IMR-90 (cell line): ENCODE measurements at regions not wholly inside any gene's neighbourhood (a gene's known extent, or its start where the extent isn't known, plus 50 kb on each side); places are given as distances from the start of the nearest gene placed in this dataset.
A peak's percentile ranks its signal among the peaks of the same experiment; 100 is the strongest.

ENCODE experiments used
- ATAC-seq: fragments of 200-7000 bp; cut with Tn5 transposase; 2 replicates; pipeline ENCODE4 v1.9.1; 2020; ENCODE audit warnings: low read depth, mild to moderate bottlenecking, moderate library complexity
- BruUV-seq: library from RNA; stranded (reverse); fragments of 400-500 nt; replicated peaks from 2 replicates; lab custom pipeline; 2021; lab: Mats Ljungman, UMichigan
- CTCF ChIA-PET: fragments of 300-600 bp; formaldehyde crosslinking; extraction: SDS; loops from one replicate; lab custom pipeline; 2021; ENCODE audit warnings: antibody characterized with exemption; lab: Yijun Ruan, JAX
- POLR2A ChIA-PET: fragments of 300-600 bp; sonication (Branson Sonifier 250); formaldehyde crosslinking; loops from one replicate; lab custom pipeline; 2022; ENCODE audit warnings: antibody characterized with exemption; ENCODE audit not compliant: unreplicated experiment; lab: Charles Lee
- DNase-seq: peaks from one replicate; pipeline ENCODE4 v3.0.0; 2013
- H2AFZ ChIP-seq: replicated peaks from 2 replicates; pipeline ENCODE3; 2013; ENCODE audit warnings: low read length, mild to moderate bottlenecking; ENCODE audit not compliant: poor library complexity
- H2AK5ac ChIP-seq: 2 replicates; pipeline ENCODE4 v1.6.1; 2013; ENCODE audit warnings: low read depth, low read length, inconsistent platforms
- H2AK9ac ChIP-seq: replicated peaks from 2 replicates; pipeline ENCODE3; 2013; ENCODE audit warnings: mild to moderate bottlenecking, low read depth, low read length, moderate library complexity; ENCODE audit not compliant: poor library complexity
- H2BK120ac ChIP-seq: 2 replicates; pipeline ENCODE4 v1.6.1; 2013; ENCODE audit warnings: low read depth, low read length, inconsistent platforms
- H2BK15ac ChIP-seq: 3 replicates; pipeline ENCODE4 v1.6.1; 2013; ENCODE audit warnings: low read depth, low read length, inconsistent platforms
- H2BK20ac ChIP-seq: 2 replicates; pipeline ENCODE4 v1.6.1; 2013; ENCODE audit warnings: low read depth, mild to moderate bottlenecking, inconsistent platforms, low read length, moderate library complexity
- H2BK5ac ChIP-seq: 2 replicates; pipeline ENCODE4 v1.6.1; 2013; ENCODE audit warnings: mild to moderate bottlenecking, low read depth, low read length, inconsistent platforms; ENCODE audit not compliant: poor library complexity, severe bottlenecking
- H3K14ac ChIP-seq: replicated peaks from 2 replicates; pipeline ENCODE4 v1.6.1; 2013; ENCODE audit warnings: low read depth, low read length, inconsistent platforms
- H3K18ac ChIP-seq: 2 replicates; pipeline ENCODE4 v1.6.1; 2013; ENCODE audit warnings: low read depth, low read length, control low read depth
- H3K23ac ChIP-seq: 2 replicates; pipeline ENCODE4 v1.6.1; 2013; ENCODE audit warnings: low read depth, low read length, inconsistent platforms
- H3K27ac ChIP-seq: 2 replicates; pipeline ENCODE4 v1.5.1; 2013; ENCODE audit warnings: mild to moderate bottlenecking, control low read depth, low read length; ENCODE audit not compliant: insufficient read depth
- H3K27me3 ChIP-seq: 2 replicates; pipeline ENCODE4 v1.6.1; 2013; ENCODE audit warnings: low read length; ENCODE audit not compliant: control insufficient read depth, insufficient read depth
- H3K36me3 ChIP-seq: 2 replicates; pipeline ENCODE4 v1.6.1; 2013; ENCODE audit warnings: low read length, mixed read lengths; ENCODE audit not compliant: control insufficient read depth, insufficient read depth
- H3K4ac ChIP-seq: 2 replicates; pipeline ENCODE4 v1.6.1; 2013; ENCODE audit warnings: low read depth, low read length, inconsistent platforms
- H3K4me1 ChIP-seq: 2 replicates; pipeline ENCODE4 v1.6.1; 2013; ENCODE audit warnings: low read length, mixed read lengths; ENCODE audit not compliant: control insufficient read depth, insufficient read depth
- H3K4me2 ChIP-seq: 2 replicates; pipeline ENCODE4 v1.6.1; 2013; ENCODE audit warnings: low read depth, mild to moderate bottlenecking, control low read depth, low read length, moderate library complexity
- H3K4me3 ChIP-seq: 2 replicates; pipeline ENCODE4 v1.5.1; 2013; ENCODE audit warnings: low read depth, mild to moderate bottlenecking, control low read depth, low read length, moderate library complexity; ENCODE audit not compliant: insufficient read depth
- H3K56ac ChIP-seq: 2 replicates; pipeline ENCODE4 v1.6.1; 2013; ENCODE audit warnings: low read length, inconsistent platforms; ENCODE audit not compliant: insufficient read depth; ENCODE audit errors: extremely low read depth
- H3K79me1 ChIP-seq, 2 experiments: 2 replicates each; pipeline ENCODE4 v1.6.1; 2013; ENCODE audit warnings: low read length in 2 of 2, inconsistent platforms in 1 of 2, low read depth in 1 of 2
- H3K9ac ChIP-seq: 2 replicates; pipeline ENCODE4 v1.6.1; 2013; ENCODE audit warnings: low read depth, low read length, control low read depth
- H3K9me1 ChIP-seq: 2 replicates; pipeline ENCODE4 v1.6.1; 2013; ENCODE audit warnings: low read length, inconsistent platforms; ENCODE audit not compliant: insufficient read depth
- H3K9me3 ChIP-seq: 2 replicates; pipeline ENCODE4 v1.6.1; 2013; ENCODE audit warnings: low read length; ENCODE audit not compliant: control insufficient read depth, insufficient read depth
- H4K20me1 ChIP-seq: 2 replicates; pipeline ENCODE4 v1.6.1; 2013; ENCODE audit warnings: low read length, inconsistent platforms; ENCODE audit not compliant: insufficient read depth
- H4K5ac ChIP-seq: 2 replicates; pipeline ENCODE4 v1.6.1; 2013; ENCODE audit warnings: mild to moderate bottlenecking, low read depth, low read length, control low read depth
- H4K8ac ChIP-seq, 2 experiments: 2 replicates each; pipeline ENCODE4 v1.6.1; 2013; ENCODE audit warnings: low read depth in 2 of 2, low read length in 2 of 2, control low read depth in 1 of 2, inconsistent platforms in 1 of 2
- H4K91ac ChIP-seq: 2 replicates; pipeline ENCODE4 v1.6.1; 2013; ENCODE audit warnings: low read depth, low read length, inconsistent platforms; ENCODE audit not compliant: insufficient read depth
- BHLHE40 ChIP-seq: fragments of 150-350 bp; IDR thresholded peaks from 2 replicates; pipeline ENCODE4 v1.6.1; 2016; ENCODE audit warnings: mild to moderate bottlenecking, low read depth, low read length
- CEBPB ChIP-seq: IDR thresholded peaks from 2 replicates; pipeline ENCODE4 v1.6.1; 2012; ENCODE audit warnings: low read depth, low read length, improper control_type of control experiment
- CHD1 ChIP-seq: IDR thresholded peaks from 2 replicates; pipeline ENCODE4 v1.6.1; 2012; ENCODE audit warnings: low read depth, low read length, improper control_type of control experiment
- CTCF ChIP-seq: conservative IDR thresholded peaks from 2 replicates; pipeline ENCODE4 v1.5.1; 2012; ENCODE audit warnings: mild to moderate bottlenecking, low read depth, low read length, improper control_type of control experiment
- ELK1 ChIP-seq: fragments of 150-350 bp; IDR thresholded peaks from 2 replicates; pipeline ENCODE4 v1.6.1; 2016; ENCODE audit warnings: low read depth, mild to moderate bottlenecking, low read length, moderate library complexity, borderline replicate concordance
- FOS ChIP-seq: fragments of 150-350 bp; IDR thresholded peaks from 2 replicates; pipeline ENCODE4 v1.6.1; 2016; ENCODE audit warnings: low read depth, low read length
- MAFK ChIP-seq: IDR thresholded peaks from 2 replicates; pipeline ENCODE4 v1.6.1; 2012; ENCODE audit warnings: low read depth, low read length, improper control_type of control experiment
- MAZ ChIP-seq: IDR thresholded peaks from 2 replicates; pipeline ENCODE4 v1.6.1; 2012; ENCODE audit warnings: low read depth, mild to moderate bottlenecking, low read length, improper control_type of control experiment, moderate library complexity, borderline replicate concordance
- MXI1 ChIP-seq: IDR thresholded peaks from 2 replicates; pipeline ENCODE4 v1.6.1; 2012; ENCODE audit warnings: low read depth, mild to moderate bottlenecking, low read length, moderate library complexity, borderline replicate concordance
- NFE2L2 ChIP-seq: fragments of 150-350 bp; IDR thresholded peaks from 2 replicates; pipeline ENCODE4 v1.6.1; 2016; ENCODE audit warnings: low read depth, mild to moderate bottlenecking, low read length
- POLR2A ChIP-seq: IDR thresholded peaks from 2 replicates; pipeline ENCODE4 v1.6.1; 2012; ENCODE audit warnings: mild to moderate bottlenecking, low read depth, low read length
- RAD21 ChIP-seq: IDR thresholded peaks from 2 replicates; pipeline ENCODE4 v1.6.1; 2012; ENCODE audit warnings: low read length, improper control_type of control experiment
- RCOR1 ChIP-seq: IDR thresholded peaks from 2 replicates; pipeline ENCODE4 v1.6.1; 2012; ENCODE audit warnings: mild to moderate bottlenecking, low read length, improper control_type of control experiment; ENCODE audit not compliant: insufficient replicate concordance
- RFX5 ChIP-seq: IDR thresholded peaks from 2 replicates; pipeline ENCODE4 v1.8.0; 2012; ENCODE audit warnings: low read depth, mild to moderate bottlenecking, low read length, moderate library complexity
- SMC3 ChIP-seq: fragments of 150-350 bp; IDR thresholded peaks from 2 replicates; pipeline ENCODE4 v1.6.1; 2016; ENCODE audit warnings: low read depth, mild to moderate bottlenecking, antibody characterized with exemption, low read length, moderate library complexity
- USF2 ChIP-seq: fragments of 150-350 bp; IDR thresholded peaks from 2 replicates; pipeline ENCODE4 v1.6.1; 2017; ENCODE audit warnings: mild to moderate bottlenecking, antibody characterized with exemption, low read length, low read depth
- WGBS, 2 experiments: methylation state at CpG; one replicate each; pipeline versions ENCODE4 v1.1.5 to v1.1.7; 2013; ENCODE audit warnings: missing lambda C conversion rate in 2 of 2; ENCODE audit not compliant: insufficient read length in 1 of 2; ENCODE audit errors: extremely low coverage in 2 of 2; 5-methylcytosine and 5-hydroxymethylcytosine counted together
- dilution Hi-C: fragments of 300-500 bp; cut with HindIII; formaldehyde crosslinking; loops from one replicate; pipeline ENCODE4 v1.14.3; 2018; ENCODE audit warnings: low sequenced_read_pairs; ENCODE audit not compliant: unreplicated experiment
- in situ Hi-C: fragments of 300-500 bp; cut with MboI; formaldehyde crosslinking; loops from 3 replicates; pipeline ENCODE4 v1.14.3; 2019; ENCODE audit warnings: low sequenced_read_pairs, inconsistent platforms, mixed read lengths
- intact Hi-C: fragments of 100-400 bp; cut with micrococcal nuclease; formaldehyde crosslinking; loops from 2 replicates; pipeline ENCODE4 v1.10.0; 2022

GRCh38 chr5:152532714-152533113 lies 127.6 kb upstream of the NMUR2 start:
- Histone ChIP-seq H3K9me3 (no peaks in the 10 kb centered on the region), H4K8ac (no peak overlapping the region), H3K56ac (no peak overlapping the region), H2BK20ac (no peak overlapping the region), H3K9ac (no peak overlapping the region), H2AK9ac (no peak overlapping the region), H2BK5ac (no peak overlapping the region), H2BK120ac (no peak overlapping the region), H2BK15ac (no peak overlapping the region), H2AFZ (no peak overlapping the region), H3K4me2 (no peak overlapping the region), H4K5ac (no peak overlapping the region), H3K18ac (no peak overlapping the region), H2AK5ac (no peak overlapping the region), H3K9me1 (no peaks in the 10 kb centered on the region), H3K79me1 (no peaks in the 10 kb centered on the region), H4K20me1 (no peaks in the 10 kb centered on the region), H3K4me1 (no peaks in the 10 kb centered on the region), H3K27me3 (no peaks in the 10 kb centered on the region), H3K27ac (no peak overlapping the region), H3K23ac (no peak overlapping the region), H3K4me3 (no peak overlapping the region), H4K91ac (no peak overlapping the region), H3K4ac (no peak overlapping the region), H3K36me3 (no peaks in the 10 kb centered on the region), H3K14ac (no peak overlapping the region)
- DNase-seq (peak; percentile 56), ATAC-seq (peak; percentile 69)
- intact Hi-C loops (loop anchor here (1.0 to 10.0 kb wide), 4 partner anchors 960 to 1648 kb away; partner anchors contain the start of gene GRIA1), in situ Hi-C loops (no loop called here), dilution Hi-C loops (no loop called here)
- CTCF ChIA-PET, result interaction anchor here (0.6 to 3.3 kb wide), 11 partner anchors 18 to 1506 kb away, joined by 3 to 19 read pairs (median 3); partner anchors contain the start of genes FAM114A2 and MFAP3
- POLR2A ChIA-PET, result no interaction called here
- WGBS, 2 experiments, result no CpG with 5 or more reads among the region's 2 CpGs
- BruUV-seq, result no TSS peak
- TF ChIP-seq MXI1 (no peak), RAD21 (peak; percentile 78), BHLHE40 (no peak), RFX5 (no peak), CEBPB (no peak), RCOR1 (no peak), NFE2L2 (no peak), FOS (no peak), ELK1 (no peak), USF2 (no peak), MAFK (no peak), POLR2A (no peak), SMC3 (peak; percentile 66), CTCF (peak; percentile 65), MAZ (no peak), CHD1 (no peak)
